ENCODE measurements at regions not wholly inside any gene's neighbourhood (a gene's known extent, or its start where the extent isn't known, plus 50 kb on each side); places are given as distances from the start of the nearest gene placed in this dataset.

DNA sequence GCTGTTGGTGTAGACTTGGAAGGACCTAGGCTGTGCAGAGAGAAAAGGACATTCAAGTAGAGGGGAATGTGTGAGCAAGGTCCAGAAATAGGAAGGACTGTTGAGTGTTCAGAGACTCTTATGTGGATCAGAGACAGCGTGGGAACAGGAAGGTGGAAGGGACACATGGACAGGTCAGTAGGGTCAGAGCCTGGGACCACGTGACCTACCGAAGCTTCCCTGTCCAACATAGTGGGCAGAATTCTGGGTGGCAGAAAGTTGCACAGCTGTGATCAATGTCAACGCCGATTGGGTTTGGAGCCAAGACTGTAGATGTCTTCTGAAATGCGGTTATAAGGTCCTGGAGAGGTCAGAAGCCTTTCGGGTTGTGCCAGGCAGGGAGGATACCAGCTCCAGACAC is 195.9 kb upstream of the MKI67 start:
- H3K4me3 ChIP-seq (ENCODE audit: low read depth in 1 of 3, low read length in 3 of 3): no peak overlapping the region
- no peak for DNase-seq (ENCODE audit: low spot score)
- H3K27me3 ChIP-seq (ENCODE audit: control insufficient read depth in 4 of 4, insufficient read depth in 4 of 4, low read length in 3 of 4): peaks cover 0 to 6% (median 0%) of the 10 kb centered on the region in 4 donors
- no peaks in the 10 kb centered on the region for H3K36me3 ChIP-seq (ENCODE audit: control insufficient read depth in 4 of 4, insufficient read depth in 3 of 4, low read depth in 1 of 4, low read length in 3 of 4)
- H3K9ac ChIP-seq (ENCODE audit: low read depth in 1 of 2, low read length in 2 of 2): no peak overlapping the region
- no peak for TF ChIP-seq SP1 (IDR thresholded peaks at IDR 0.05)
- TF ChIP-seq TAF1 (conservative IDR thresholded peaks at IDR 0.05): no peak
- TF ChIP-seq RAD21 (IDR thresholded peaks at IDR 0.05): no peak
- TF ChIP-seq HNF4A (conservative IDR thresholded peaks at IDR 0.05): no peak
- TF ChIP-seq HNF4G (IDR thresholded peaks at IDR 0.05): no peak
- no peak for TF ChIP-seq RXRA (IDR thresholded peaks at IDR 0.05)
- TF ChIP-seq, protein P1, sequence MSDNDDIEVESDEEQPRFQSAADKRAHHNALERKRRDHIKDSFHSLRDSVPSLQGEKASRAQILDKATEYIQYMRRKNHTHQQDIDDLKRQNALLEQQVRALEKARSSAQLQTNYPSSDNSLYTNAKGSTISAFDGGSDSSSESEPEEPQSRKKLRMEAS (IDR thresholded peaks at IDR 0.05): no peak
- TF ChIP-seq GABPA (IDR thresholded peaks at IDR 0.05 in 1 of 2, conservative IDR thresholded peaks at IDR 0.05 in 1 of 2): no peak
- TF ChIP-seq FOXA1 (IDR thresholded peaks at IDR 0.05): no peak
- TF ChIP-seq NR2F2 (IDR thresholded peaks at IDR 0.05): no peak
- peaks cover 0 to under 1% (median 0%) of the 10 kb centered on the region in 4 donors for H3K9me3 ChIP-seq (ENCODE audit: control insufficient read depth in 4 of 4, low read length in 3 of 4)
- 70% methylated on average over 7 of the region's 7 CpGs for WGBS
- peaks cover 0 to 3% (median 1%) of the 10 kb centered on the region in 4 donors for H3K4me1 ChIP-seq (ENCODE audit: control insufficient read depth in 4 of 4, insufficient read depth in 4 of 4, low read length in 3 of 4)
- no peak overlapping the region for H3K27ac ChIP-seq (ENCODE audit: low read depth in 1 of 2, low read length in 2 of 2)

DNA sequence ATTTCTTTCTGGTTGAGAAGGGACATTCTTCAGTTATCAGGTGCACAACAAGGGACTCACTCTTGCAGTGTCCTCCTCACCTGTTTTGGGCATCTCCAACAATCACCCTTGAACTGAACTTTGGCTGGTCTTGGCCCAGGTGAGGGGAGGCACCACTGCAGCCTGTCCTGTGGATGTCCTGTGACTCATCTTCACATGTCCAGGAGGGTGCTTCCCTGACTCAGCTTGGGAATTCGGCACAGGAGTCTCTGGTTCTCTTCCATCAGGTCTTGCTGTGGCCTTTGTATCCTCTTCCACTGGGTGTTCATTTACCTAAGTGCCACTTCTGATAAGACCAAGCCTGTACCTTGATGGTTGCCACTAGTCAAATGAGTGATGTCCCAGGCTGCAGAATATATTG is 196.7 kb upstream of the MKI67 start:
- TF ChIP-seq, protein P1 (IDR thresholded peaks at IDR 0.05): no peak
- TF ChIP-seq FOXA1 (IDR thresholded peaks at IDR 0.05): no peak
- TF ChIP-seq RAD21 (IDR thresholded peaks at IDR 0.05): no peak
- TF ChIP-seq EGR1 (IDR thresholded peaks at IDR 0.05; ENCODE audit: low read depth in 2 of 2): no peak
- TF ChIP-seq NR2F2 (IDR thresholded peaks at IDR 0.05): no peak
- TF ChIP-seq YY1 (IDR thresholded peaks at IDR 0.05): no peak
- TF ChIP-seq GABPA (IDR thresholded peaks at IDR 0.05 in 1 of 2, conservative IDR thresholded peaks at IDR 0.05 in 1 of 2): no peak
- no peak for TF ChIP-seq JUND (IDR thresholded peaks at IDR 0.05)
- TF ChIP-seq FOXA2 (IDR thresholded peaks at IDR 0.05): no peak
- TF ChIP-seq HNF4A (conservative IDR thresholded peaks at IDR 0.05): no peak
- TF ChIP-seq, protein P2, sequence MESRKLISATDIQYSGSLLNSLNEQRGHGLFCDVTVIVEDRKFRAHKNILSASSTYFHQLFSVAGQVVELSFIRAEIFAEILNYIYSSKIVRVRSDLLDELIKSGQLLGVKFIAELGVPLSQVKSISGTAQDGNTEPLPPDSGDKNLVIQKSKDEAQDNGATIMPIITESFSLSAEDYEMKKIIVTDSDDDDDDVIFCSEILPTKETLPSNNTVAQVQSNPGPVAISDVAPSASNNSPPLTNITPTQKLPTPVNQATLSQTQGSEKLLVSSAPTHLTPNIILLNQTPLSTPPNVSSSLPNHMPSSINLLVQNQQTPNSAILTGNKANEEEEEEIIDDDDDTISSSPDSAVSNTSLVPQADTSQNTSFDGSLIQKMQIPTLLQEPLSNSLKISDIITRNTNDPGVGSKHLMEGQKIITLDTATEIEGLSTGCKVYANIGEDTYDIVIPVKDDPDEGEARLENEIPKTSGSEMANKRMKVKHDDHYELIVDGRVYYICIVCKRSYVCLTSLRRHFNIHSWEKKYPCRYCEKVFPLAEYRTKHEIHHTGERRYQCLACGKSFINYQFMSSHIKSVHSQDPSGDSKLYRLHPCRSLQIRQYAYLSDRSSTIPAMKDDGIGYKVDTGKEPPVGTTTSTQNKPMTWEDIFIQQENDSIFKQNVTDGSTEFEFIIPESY (IDR thresholded peaks at IDR 0.05): no peak
- Histone ChIP-seq H3K4me1 (ENCODE audit: control insufficient read depth in 4 of 4, insufficient read depth in 4 of 4, low read length in 3 of 4) (peaks cover 0 to 3% (median 1%) of the 10 kb centered on the region in 4 donors), H3K27ac (ENCODE audit: low read depth in 1 of 2, low read length in 2 of 2) (no peak overlapping the region), H3K9me3 (ENCODE audit: control insufficient read depth in 4 of 4, low read length in 3 of 4) (peaks cover 0 to 5% (median 2%) of the 10 kb centered on the region in 4 donors), H3K9ac (ENCODE audit: low read depth in 1 of 2, low read length in 2 of 2) (no peak overlapping the region), H3K36me3 (ENCODE audit: control insufficient read depth in 4 of 4, insufficient read depth in 3 of 4, low read depth in 1 of 4, low read length in 3 of 4) (no peaks in the 10 kb centered on the region), H3K4me3 (ENCODE audit: low read depth in 1 of 3, low read length in 3 of 3) (no peak overlapping the region), H3K27me3 (ENCODE audit: control insufficient read depth in 4 of 4, insufficient read depth in 4 of 4, low read length in 3 of 4) (peaks cover 0 to 6% (median 0%) of the 10 kb centered on the region in 4 donors)
- 67% methylated on average over 1 of the region's 1 CpG for WGBS
- no peak for DNase-seq (ENCODE audit: low spot score)

DNA sequence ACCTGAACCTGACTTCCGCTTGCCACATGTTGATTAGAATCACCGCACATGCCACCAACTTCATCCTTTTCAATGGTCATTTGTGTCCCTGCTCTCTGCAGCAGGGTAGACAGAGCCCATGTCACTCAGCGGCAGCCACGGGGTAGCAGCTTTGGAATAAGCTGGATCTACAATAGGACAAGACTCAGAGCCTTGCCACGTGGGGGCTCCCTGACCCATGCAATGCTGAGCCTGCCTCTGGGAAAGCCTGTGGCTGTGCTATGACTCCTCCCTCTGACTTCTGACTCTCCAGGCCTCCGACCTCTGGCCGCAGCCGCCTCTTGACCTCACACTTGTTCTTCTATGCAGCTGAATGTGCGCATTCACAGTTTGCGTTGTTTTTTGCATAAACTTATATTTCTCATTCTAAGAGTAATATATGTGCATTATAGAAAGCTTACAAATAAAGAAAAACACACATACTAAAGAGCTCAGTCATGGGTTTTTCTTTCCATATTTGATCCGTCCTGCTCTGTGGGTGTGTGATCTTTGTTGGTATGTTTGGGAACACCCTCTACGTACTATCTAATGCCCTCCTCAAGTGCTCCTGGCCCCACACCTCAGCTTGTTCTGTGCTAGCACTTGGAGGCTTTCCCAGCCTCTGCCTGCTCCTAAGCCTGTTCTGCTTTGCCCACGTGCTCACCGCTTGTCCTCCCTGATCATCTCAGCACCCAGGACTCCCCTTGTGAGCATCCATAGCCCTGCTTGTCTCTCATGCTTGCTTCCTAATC is 198.0 kb upstream of the MKI67 start:
- 47% methylated on average over 14 of the region's 14 CpGs for WGBS
- Histone ChIP-seq H3K36me3 (ENCODE audit: control insufficient read depth in 4 of 4, insufficient read depth in 3 of 4, low read depth in 1 of 4, low read length in 3 of 4) (no peaks in the 10 kb centered on the region), H3K27ac (ENCODE audit: low read depth in 1 of 2, low read length in 2 of 2) (no peak overlapping the region), H3K27me3 (ENCODE audit: control insufficient read depth in 4 of 4, insufficient read depth in 4 of 4, low read length in 3 of 4) (peaks cover 0 to 6% (median 0%) of the 10 kb centered on the region in 4 donors), H3K4me3 (ENCODE audit: low read depth in 1 of 3, low read length in 3 of 3) (no peak overlapping the region), H3K9ac (ENCODE audit: low read depth in 1 of 2, low read length in 2 of 2) (no peak overlapping the region), H3K9me3 (ENCODE audit: control insufficient read depth in 4 of 4, low read length in 3 of 4) (peaks cover 0 to 7% (median 4%) of the 10 kb centered on the region in 4 donors), H3K4me1 (ENCODE audit: control insufficient read depth in 4 of 4, insufficient read depth in 4 of 4, low read length in 3 of 4) (peaks cover 0 to 3% (median 1%) of the 10 kb centered on the region in 4 donors)
- peak; percentile 43 for DNase-seq (ENCODE audit: low spot score)
- TF ChIP-seq NR2F2 (IDR thresholded peaks at IDR 0.05) (no peak), RAD21 (IDR thresholded peaks at IDR 0.05) (peak; percentile 79 to 90), RXRA (IDR thresholded peaks at IDR 0.05) (peak in 1 of 2 donors; percentile 53), HNF4A (conservative IDR thresholded peaks at IDR 0.05) (peak in 1 of 2 donors; percentile 18)
- TF ChIP-seq, protein P3, sequence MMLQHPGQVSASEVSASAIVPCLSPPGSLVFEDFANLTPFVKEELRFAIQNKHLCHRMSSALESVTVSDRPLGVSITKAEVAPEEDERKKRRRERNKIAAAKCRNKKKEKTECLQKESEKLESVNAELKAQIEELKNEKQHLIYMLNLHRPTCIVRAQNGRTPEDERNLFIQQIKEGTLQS (IDR thresholded peaks at IDR 0.05): no peak
- TF ChIP-seq, protein P4, sequence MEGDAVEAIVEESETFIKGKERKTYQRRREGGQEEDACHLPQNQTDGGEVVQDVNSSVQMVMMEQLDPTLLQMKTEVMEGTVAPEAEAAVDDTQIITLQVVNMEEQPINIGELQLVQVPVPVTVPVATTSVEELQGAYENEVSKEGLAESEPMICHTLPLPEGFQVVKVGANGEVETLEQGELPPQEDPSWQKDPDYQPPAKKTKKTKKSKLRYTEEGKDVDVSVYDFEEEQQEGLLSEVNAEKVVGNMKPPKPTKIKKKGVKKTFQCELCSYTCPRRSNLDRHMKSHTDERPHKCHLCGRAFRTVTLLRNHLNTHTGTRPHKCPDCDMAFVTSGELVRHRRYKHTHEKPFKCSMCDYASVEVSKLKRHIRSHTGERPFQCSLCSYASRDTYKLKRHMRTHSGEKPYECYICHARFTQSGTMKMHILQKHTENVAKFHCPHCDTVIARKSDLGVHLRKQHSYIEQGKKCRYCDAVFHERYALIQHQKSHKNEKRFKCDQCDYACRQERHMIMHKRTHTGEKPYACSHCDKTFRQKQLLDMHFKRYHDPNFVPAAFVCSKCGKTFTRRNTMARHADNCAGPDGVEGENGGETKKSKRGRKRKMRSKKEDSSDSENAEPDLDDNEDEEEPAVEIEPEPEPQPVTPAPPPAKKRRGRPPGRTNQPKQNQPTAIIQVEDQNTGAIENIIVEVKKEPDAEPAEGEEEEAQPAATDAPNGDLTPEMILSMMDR (IDR thresholded peaks at IDR 0.05; ENCODE audit: low read depth, low read length, missing input control): peak; percentile 41

All from liver (tissue), 8 donors.